ENCODE measurements at regions not wholly inside any gene's neighbourhood (a gene's known extent, or its start where the extent isn't known, plus 50 kb on each side); places are given as distances from the start of the nearest gene placed in this dataset.

DNA sequence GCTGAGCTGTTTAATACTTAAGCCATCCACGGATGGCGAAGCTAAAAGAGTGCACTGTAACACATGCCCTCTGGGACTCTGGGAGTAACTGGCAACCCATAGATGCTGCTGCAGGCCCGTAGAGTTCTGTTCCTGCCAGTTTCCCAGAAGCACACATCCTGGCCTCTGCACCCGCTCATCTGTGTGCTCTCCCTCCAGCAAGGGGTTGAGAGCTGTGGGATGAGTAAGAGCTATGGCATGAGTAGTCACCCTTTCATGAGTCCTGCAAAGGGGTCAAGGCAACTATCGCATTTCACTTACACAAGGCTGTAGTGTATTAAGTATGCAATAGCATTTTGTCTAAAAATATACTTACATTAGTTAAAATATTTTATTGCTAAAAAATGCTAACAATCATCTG is 1341.8 kb upstream of the NXPH2 start:
- Histone ChIP-seq H3K79me2 (ENCODE audit: insufficient read depth, low read length) (no peaks in the 10 kb centered on the region), H3K9ac (ENCODE audit: low read length) (no peak overlapping the region), H4K20me1 (ENCODE audit: insufficient read depth, low read length) (no peaks in the 10 kb centered on the region), H3F3A (ENCODE audit: insufficient read depth, low read length) (no peaks in the 10 kb centered on the region), H3K27ac (ENCODE audit: low read depth, low read length, poor library complexity, severe bottlenecking) (no peak overlapping the region), H2AFZ (ENCODE audit: low read length) (no peak overlapping the region), H3K4me2 (ENCODE audit: low read length) (no peak overlapping the region), H3K4me3 (ENCODE audit: low read depth, low read length, poor library complexity, severe bottlenecking) (no peak overlapping the region), H3K9me2 (ENCODE audit: low read depth, low read length) (no peaks in the 10 kb centered on the region), H3K27me3 (ENCODE audit: insufficient read depth, low read length) (no peaks in the 10 kb centered on the region), H3K36me3 (ENCODE audit: insufficient read depth, low read length) (no peaks in the 10 kb centered on the region), H3K4me1 (ENCODE audit: insufficient read depth, low read length, severe bottlenecking) (no peaks in the 10 kb centered on the region), H3K9me3 (ENCODE audit: low read length) (no peaks in the 10 kb centered on the region)
- TF ChIP-seq, protein P1, sequence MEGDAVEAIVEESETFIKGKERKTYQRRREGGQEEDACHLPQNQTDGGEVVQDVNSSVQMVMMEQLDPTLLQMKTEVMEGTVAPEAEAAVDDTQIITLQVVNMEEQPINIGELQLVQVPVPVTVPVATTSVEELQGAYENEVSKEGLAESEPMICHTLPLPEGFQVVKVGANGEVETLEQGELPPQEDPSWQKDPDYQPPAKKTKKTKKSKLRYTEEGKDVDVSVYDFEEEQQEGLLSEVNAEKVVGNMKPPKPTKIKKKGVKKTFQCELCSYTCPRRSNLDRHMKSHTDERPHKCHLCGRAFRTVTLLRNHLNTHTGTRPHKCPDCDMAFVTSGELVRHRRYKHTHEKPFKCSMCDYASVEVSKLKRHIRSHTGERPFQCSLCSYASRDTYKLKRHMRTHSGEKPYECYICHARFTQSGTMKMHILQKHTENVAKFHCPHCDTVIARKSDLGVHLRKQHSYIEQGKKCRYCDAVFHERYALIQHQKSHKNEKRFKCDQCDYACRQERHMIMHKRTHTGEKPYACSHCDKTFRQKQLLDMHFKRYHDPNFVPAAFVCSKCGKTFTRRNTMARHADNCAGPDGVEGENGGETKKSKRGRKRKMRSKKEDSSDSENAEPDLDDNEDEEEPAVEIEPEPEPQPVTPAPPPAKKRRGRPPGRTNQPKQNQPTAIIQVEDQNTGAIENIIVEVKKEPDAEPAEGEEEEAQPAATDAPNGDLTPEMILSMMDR (IDR thresholded peaks at IDR 0.05; ENCODE audit: low read length), result no peak
- TF ChIP-seq EZH2 (IDR thresholded peaks at IDR 0.05; ENCODE audit: borderline replicate concordance, low read length), result no peak

GRCh38 chr2:140117386-140117785 is 1337.2 kb upstream of the NXPH2 start:
- H2AFZ ChIP-seq (ENCODE audit: low read length), result no peak overlapping the region
- H3K4me2 ChIP-seq (ENCODE audit: low read length), result no peak overlapping the region
- no peak overlapping the region for H3K4me3 ChIP-seq (ENCODE audit: low read depth, low read length, poor library complexity, severe bottlenecking)
- no peaks in the 10 kb centered on the region for H4K20me1 ChIP-seq (ENCODE audit: insufficient read depth, low read length)
- TF ChIP-seq EZH2 (IDR thresholded peaks at IDR 0.05; ENCODE audit: borderline replicate concordance, low read length), result no peak
- TF ChIP-seq, protein P1 (IDR thresholded peaks at IDR 0.05; ENCODE audit: low read length), result no peak
- H3K9me2 ChIP-seq (ENCODE audit: low read depth, low read length), result no peaks in the 10 kb centered on the region
- H3K79me2 ChIP-seq (ENCODE audit: insufficient read depth, low read length), result no peaks in the 10 kb centered on the region
- H3K4me1 ChIP-seq (ENCODE audit: insufficient read depth, low read length, severe bottlenecking), result no peaks in the 10 kb centered on the region
- H3F3A ChIP-seq (ENCODE audit: insufficient read depth, low read length), result no peaks in the 10 kb centered on the region
- no peak overlapping the region for H3K9ac ChIP-seq (ENCODE audit: low read length)
- H3K27ac ChIP-seq (ENCODE audit: low read depth, low read length, poor library complexity, severe bottlenecking), result no peak overlapping the region
- no peaks in the 10 kb centered on the region for H3K27me3 ChIP-seq (ENCODE audit: insufficient read depth, low read length)
- no peaks in the 10 kb centered on the region for H3K9me3 ChIP-seq (ENCODE audit: low read length)
- no peaks in the 10 kb centered on the region for H3K36me3 ChIP-seq (ENCODE audit: insufficient read depth, low read length)

DNA sequence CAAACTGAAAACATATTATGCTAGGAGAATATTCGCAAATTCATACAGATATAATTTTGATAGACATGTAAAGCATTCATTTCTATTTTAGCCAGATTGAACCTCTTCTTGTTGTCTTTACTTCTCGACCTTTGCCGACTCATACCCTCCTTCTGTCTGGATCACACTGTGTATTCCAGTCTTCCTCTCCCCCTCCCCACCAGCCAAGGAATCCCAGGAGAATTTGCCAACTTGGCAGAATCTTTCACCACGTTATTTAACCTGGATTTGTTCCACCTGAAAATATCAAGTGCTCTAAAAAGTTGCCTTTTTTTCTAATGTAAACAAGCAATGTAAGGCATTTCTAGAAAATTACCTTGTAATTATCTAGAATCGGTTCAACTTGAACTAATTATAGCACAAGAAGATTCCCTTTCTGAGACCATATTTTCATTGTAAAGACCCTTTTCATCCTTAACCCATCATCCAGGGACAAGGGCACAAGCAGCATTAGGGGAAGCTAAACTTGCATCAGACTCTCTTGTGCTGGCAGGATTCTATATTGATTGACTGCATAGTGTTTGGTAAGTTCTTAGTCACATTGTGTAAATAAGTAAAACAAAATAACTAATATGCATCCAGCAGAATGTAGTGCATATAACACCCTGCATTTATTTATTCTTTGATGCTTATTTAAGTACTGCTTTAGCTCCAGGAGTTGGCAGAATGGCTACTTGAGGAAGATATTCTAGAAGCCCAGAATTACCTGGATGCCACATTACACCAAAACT is 1328.7 kb upstream of the NXPH2 start:
- Histone ChIP-seq H3K79me2 (ENCODE audit: insufficient read depth, low read length) (no peaks in the 10 kb centered on the region), H3K4me1 (ENCODE audit: insufficient read depth, low read length, severe bottlenecking) (no peaks in the 10 kb centered on the region), H4K20me1 (ENCODE audit: insufficient read depth, low read length) (no peaks in the 10 kb centered on the region), H3K36me3 (ENCODE audit: insufficient read depth, low read length) (no peaks in the 10 kb centered on the region), H3F3A (ENCODE audit: insufficient read depth, low read length) (no peaks in the 10 kb centered on the region), H3K4me2 (ENCODE audit: low read length) (no peak overlapping the region), H3K27ac (ENCODE audit: low read depth, low read length, poor library complexity, severe bottlenecking) (no peak overlapping the region), H3K4me3 (ENCODE audit: low read depth, low read length, poor library complexity, severe bottlenecking) (no peak overlapping the region), H3K9ac (ENCODE audit: low read length) (no peak overlapping the region), H3K9me2 (ENCODE audit: low read depth, low read length) (no peaks in the 10 kb centered on the region), H2AFZ (ENCODE audit: low read length) (no peak overlapping the region), H3K9me3 (ENCODE audit: low read length) (no peaks in the 10 kb centered on the region), H3K27me3 (ENCODE audit: insufficient read depth, low read length) (no peaks in the 10 kb centered on the region)
- no peak for TF ChIP-seq EZH2 (IDR thresholded peaks at IDR 0.05; ENCODE audit: borderline replicate concordance, low read length)
- TF ChIP-seq, protein P1 (IDR thresholded peaks at IDR 0.05; ENCODE audit: low read length), result no peak

Data from OCI-LY1 (cell line).